Prostate gland (tissue), 2 donors: ENCODE measurements at regions not wholly inside any gene's neighbourhood (a gene's known extent, or its start where the extent isn't known, plus 50 kb on each side); places are given as distances from the start of the nearest gene placed in this dataset.
"Not testable (repeated sequence)": the region's sequence is repeated elsewhere in the genome, so short reads cannot be mapped to it uniquely, and the experiment has no call there.

Source experiments
- DNase-seq: peaks from one replicate; pipeline ENCODE4 v3.0.0-alpha.2; 2019; ENCODE audit warnings: low spot score
- H3K27ac ChIP-seq, 2 donors: fragments of 200-600 bp; sonication (generic); 2 replicates each; pipeline ENCODE4 v1.5.1; 2017 to 2019
- H3K27me3 ChIP-seq: fragments of 200-600 bp; sonication (generic); replicated peaks from 2 replicates; pipeline ENCODE4 v1.5.1; 2019; ENCODE audit not compliant: insufficient read depth
- H3K36me3 ChIP-seq, 2 donors: fragments of 200-600 bp; sonication (generic); 1 replicate in 1 of 2; 2 replicates in 1 of 2; pipeline versions ENCODE4 v1.5.1 to v1.8.1; 2017 to 2019
- H3K4me1 ChIP-seq: fragments of 200-600 bp; sonication (generic); replicated peaks from 2 replicates; pipeline ENCODE4 v1.5.1; 2019
- H3K4me3 ChIP-seq, 2 donors: fragments of 200-600 bp; sonication (generic); 2 replicates each; pipeline ENCODE4 v1.5.1; 2017 to 2019
- H3K9me3 ChIP-seq: fragments of 200-600 bp; sonication (generic); 2 replicates; pipeline ENCODE4 v1.5.1; 2017
- CTCF ChIP-seq, 4 experiments: fragments of 200-600 bp in 2 of 4; fragments of 450-650 bp in 2 of 4; sonication (generic) in 2 of 4; IDR thresholded peaks; 1 replicate in 3 of 4; 2 replicates in 1 of 4; pipeline ENCODE4 v1.5.1; 2016 to 2019; ENCODE audit warnings: antibody characterized with exemption in 4 of 4, mild to moderate bottlenecking in 2 of 4, moderate library complexity in 2 of 4
- POLR2A ChIP-seq: fragments of 450-650 bp; IDR thresholded peaks from one replicate; pipeline ENCODE4 v1.6.1; 2016; ENCODE audit warnings: antibody characterized with exemption, mild to moderate bottlenecking
- POLR2AphosphoS5 ChIP-seq: sonication (generic); formaldehyde crosslinking; IDR thresholded peaks from one replicate; pipeline ENCODE4 v1.6.1; 2017; ENCODE audit warnings: antibody characterized with exemption
- WGBS: methylation state at CpG from one replicate; pipeline ENCODE4 v1.1.5; 2018; 5-methylcytosine and 5-hydroxymethylcytosine counted together
- intact Hi-C: fragments of 100-400 bp; cut with DNase I; formaldehyde crosslinking; loops from one replicate; pipeline ENCODE4 v1.14.2; 2022

DNA sequence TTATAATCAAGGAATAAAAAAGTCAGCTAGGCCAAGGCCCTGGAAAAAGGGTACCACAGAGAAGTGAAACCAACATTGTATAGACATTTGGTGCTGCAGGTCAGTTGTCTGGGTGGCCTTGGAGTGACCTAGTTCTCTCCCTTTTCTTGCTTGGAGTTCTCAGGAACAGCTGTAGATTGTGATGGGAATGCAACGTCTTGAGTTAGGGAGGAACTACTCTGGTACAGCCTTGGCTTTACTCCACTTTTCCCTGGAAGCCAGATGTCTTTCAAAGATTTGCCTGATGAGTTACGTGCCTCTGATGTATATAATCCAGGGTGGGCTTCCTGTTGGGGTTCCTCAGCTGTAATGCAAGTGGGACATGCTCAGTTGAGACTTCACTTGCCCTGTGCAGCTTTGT, 694.7 kb downstream of the HTR1B start:
- TF ChIP-seq CTCF (IDR thresholded peaks at IDR 0.05) (no peak), POLR2A (no peak), POLR2AphosphoS5 (no peak)
- no peaks in the 10 kb centered on the region for H3K4me1 ChIP-seq
- H3K36me3 ChIP-seq = no peaks in the 10 kb centered on the region
- H3K9me3 ChIP-seq = no peaks in the 10 kb centered on the region
- no peak overlapping the region for H3K27ac ChIP-seq
- H3K27me3 ChIP-seq = no peaks in the 10 kb centered on the region
- DNase-seq = no peak
- no peak overlapping the region for H3K4me3 ChIP-seq
- intact Hi-C loops = no loop called here
- 51% methylated on average over 2 of the region's 2 CpGs for WGBS

DNA sequence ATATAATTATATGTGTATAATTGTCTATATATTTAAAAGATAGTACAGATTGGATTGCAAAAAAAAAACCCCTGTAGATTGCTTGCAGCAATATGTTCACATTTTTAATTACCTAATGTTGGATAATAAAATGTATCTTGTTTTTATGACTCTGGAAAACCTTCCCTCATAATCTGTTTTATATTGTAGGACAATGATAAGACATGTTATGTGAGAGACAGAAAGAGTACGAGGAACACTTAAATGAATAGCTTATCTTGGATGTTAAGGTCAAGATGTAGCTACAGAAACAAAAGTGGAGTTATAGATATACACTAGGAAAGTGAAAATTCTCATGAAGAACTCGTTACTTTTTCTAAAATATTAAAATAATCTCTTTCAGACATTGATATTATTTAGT, 691.6 kb upstream of the IMPG1 start:
- no peak overlapping the region for H3K4me3 ChIP-seq
- H3K27me3 ChIP-seq = no peaks in the 10 kb centered on the region
- no peak for DNase-seq
- TF ChIP-seq POLR2AphosphoS5 (no peak), CTCF (IDR thresholded peaks at IDR 0.05) (no peak), POLR2A (no peak)
- no peak overlapping the region for H3K27ac ChIP-seq
- no peaks in the 10 kb centered on the region for H3K4me1 ChIP-seq
- WGBS = 55% methylated on average over 2 of the region's 2 CpGs
- H3K9me3 ChIP-seq = no peaks in the 10 kb centered on the region
- no peaks in the 10 kb centered on the region for H3K36me3 ChIP-seq
- intact Hi-C loops = no loop called here

GRCh38 chr6:76752841-76753240, 680.4 kb upstream of the IMPG1 start:
- Histone ChIP-seq H3K27ac (no peak overlapping the region), H3K36me3 (no peaks in the 10 kb centered on the region), H3K9me3 (no peaks in the 10 kb centered on the region), H3K4me3 (no peak overlapping the region), H3K27me3 (no peaks in the 10 kb centered on the region), H3K4me1 (no peaks in the 10 kb centered on the region)
- DNase-seq = no peak
- intact Hi-C loops = no loop called here
- TF ChIP-seq POLR2A = no peak
- no peak for TF ChIP-seq CTCF (IDR thresholded peaks at IDR 0.05)
- no peak for TF ChIP-seq POLR2AphosphoS5
- 95% methylated on average over 2 of the region's 2 CpGs for WGBS

DNA sequence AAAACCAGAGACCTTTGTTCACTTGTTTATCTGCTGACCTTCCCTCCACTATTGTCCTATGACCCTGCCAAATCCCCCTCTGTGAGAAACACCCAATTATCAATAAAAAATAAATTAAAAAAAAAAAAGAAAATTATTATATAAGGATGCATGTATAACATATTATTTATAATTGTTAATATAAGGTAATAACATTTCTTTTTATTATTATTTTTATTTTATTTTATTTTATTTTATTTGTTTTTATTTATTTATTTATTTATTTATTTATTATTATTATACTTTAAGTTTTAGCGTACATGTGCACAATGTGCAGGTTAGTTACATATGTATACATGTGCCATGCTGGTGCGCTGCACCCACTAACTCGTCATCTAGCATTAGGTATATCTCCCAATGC, 672.9 kb upstream of the IMPG1 start:
- DNase-seq, H3K4me3 ChIP-seq, H3K9me3 ChIP-seq, H3K4me1 ChIP-seq, H3K27me3 ChIP-seq, H3K27ac ChIP-seq, intact Hi-C loops, H3K36me3 ChIP-seq: not testable (repeated sequence)
- WGBS = 93% methylated on average over 3 of the region's 3 CpGs

GRCh38 chr6:76744151-76744720, 671.8 kb upstream of the IMPG1 start:
- H3K4me1 ChIP-seq, H3K36me3 ChIP-seq, H3K27ac ChIP-seq, H3K4me3 ChIP-seq, H3K27me3 ChIP-seq, H3K9me3 ChIP-seq, DNase-seq, intact Hi-C loops: not testable (repeated sequence)
- WGBS = 89% methylated on average over 11 of the region's 38 CpGs

DNA sequence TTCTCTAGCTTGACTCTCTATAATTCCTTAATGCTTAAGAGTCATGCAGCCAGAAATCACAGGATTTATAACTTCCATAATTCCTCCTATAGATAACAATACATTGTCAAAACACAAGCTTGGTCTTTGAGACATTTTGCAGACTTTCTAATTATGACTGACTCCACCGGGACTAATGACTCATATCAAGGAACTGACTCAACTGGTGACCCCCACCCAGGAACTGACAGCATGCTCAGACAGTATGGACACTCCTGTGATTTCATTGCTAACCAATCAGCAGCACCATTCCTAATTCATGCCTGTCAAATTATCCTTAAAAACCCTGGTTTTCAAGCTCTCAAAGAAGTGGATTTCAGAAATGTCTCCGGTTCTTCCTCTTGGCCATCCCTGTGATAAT, 670.5 kb upstream of the IMPG1 start:
- TF ChIP-seq POLR2AphosphoS5 = no peak
- no peak for TF ChIP-seq POLR2A
- no peak for TF ChIP-seq CTCF (IDR thresholded peaks at IDR 0.05)
- DNase-seq = no peak
- H3K9me3 ChIP-seq = no peaks in the 10 kb centered on the region
- H3K4me1 ChIP-seq = no peaks in the 10 kb centered on the region
- H3K36me3 ChIP-seq = no peaks in the 10 kb centered on the region
- WGBS = 94% methylated on average over 2 of the region's 2 CpGs
- no peaks in the 10 kb centered on the region for H3K27me3 ChIP-seq
- intact Hi-C loops = no loop called here
- no peak overlapping the region for H3K4me3 ChIP-seq
- no peak overlapping the region for H3K27ac ChIP-seq
